ENCODE measurements at regions not wholly inside any gene's neighbourhood (a gene's known extent, or its start where the extent isn't known, plus 50 kb on each side); places are given as distances from the start of the nearest gene placed in this dataset.

GRCh38 chr12:115172521-115172920 is 488.5 kb upstream of the TBX3 start:
- H3K27ac ChIP-seq, result no peak overlapping the region
- DNase-seq (ENCODE audit: low read depth in 1 of 2, low spot score in 1 of 2) (no peak), ATAC-seq (no peak), FAIRE-seq (no peak)
- WGBS (ENCODE audit: missing lambda C conversion rate), result 72% methylated on average over 5 of the region's 5 CpGs
- no peak overlapping the region for H3K4me3 ChIP-seq
- no peak for TF ChIP-seq CTCF (IDR thresholded peaks at IDR 0.05)
- H3K4me2 ChIP-seq, result no peak overlapping the region
- H3K9me3 ChIP-seq, result no peaks in the 10 kb centered on the region; the same call in 2 of the 3 replicates
- POLR2A ChIA-PET, result interaction anchor here (1.1 kb wide), 1 partner anchor 488 kb away, joined by 4 read pairs; the partner anchor contains the start of gene TBX3
- H3K4me1 ChIP-seq, result no peaks in the 10 kb centered on the region
- CTCF ChIA-PET, result interaction anchor here (0.6 to 0.8 kb wide), 2 partner anchors 227 to 580 kb away, joined by 3 read pairs; no protein-coding TSS in a partner anchor

GRCh38 chr12:115169981-115170380 is 486.0 kb upstream of the TBX3 start:
- POLR2A ChIA-PET, result no interaction called here
- no peak for TF ChIP-seq BHLHE40 (IDR thresholded peaks at IDR 0.05; ENCODE audit: low read depth, low read length)
- no peak for TF ChIP-seq ZFP36 (IDR thresholded peaks at IDR 0.05; ENCODE audit: borderline replicate concordance, partially characterized antibody)
- TF ChIP-seq HMGXB4 (CRISPR knock-in tag; IDR thresholded peaks at IDR 0.05; ENCODE audit: borderline replicate concordance), result no peak
- no peak for TF ChIP-seq USF2 (IDR thresholded peaks at IDR 0.05)
- TF ChIP-seq ZSCAN20 (CRISPR knock-in tag; IDR thresholded peaks at IDR 0.05), result no peak
- CTCF ChIA-PET, result interaction anchor here (0.6 to 2.1 kb wide), 3 partner anchors 9 to 184 kb away, joined by 3 to 8 read pairs (median 3); no protein-coding TSS in a partner anchor
- 44% methylated on average over 2 of the region's 2 CpGs for WGBS (ENCODE audit: missing lambda C conversion rate)
- Histone ChIP-seq H3K9me3 (no peaks in the 10 kb centered on the region; the same call in 2 of the 3 replicates), H3K4me2 (no peak overlapping the region), H3K27ac (no peak overlapping the region), H3K4me1 (no peaks in the 10 kb centered on the region), H3K4me3 (no peak overlapping the region)
- FAIRE-seq (no peak), ATAC-seq (no peak), DNase-seq (ENCODE audit: low read depth in 1 of 2, low spot score in 1 of 2) (no peak)

GRCh38 chr12:115166698-115167315 is 482.8 kb upstream of the TBX3 start:
- FAIRE-seq, result no peak
- Histone ChIP-seq H3K4me2 (no peak overlapping the region), H3K9me3 (no peaks in the 10 kb centered on the region; the same call in 2 of the 3 replicates), H3K27ac (no peak overlapping the region), H3K4me3 (no peak overlapping the region), H3K4me1 (no peaks in the 10 kb centered on the region)
- DNase-seq (ENCODE audit: low read depth in 1 of 2, low spot score in 1 of 2), result peak in 1 of 2 experiments; percentile 20
- peak in 1 of 2 experiments; percentile 58; a peak in 2 of 6 replicates for ATAC-seq
- no peak for TF ChIP-seq EHMT2 (IDR thresholded peaks at IDR 0.05; ENCODE audit: low read depth)
- no peak for TF ChIP-seq NR3C1 (IDR thresholded peaks at IDR 0.05)
- no peak for TF ChIP-seq HDAC2 (IDR thresholded peaks at IDR 0.05)
- TF ChIP-seq RAD21 (conservative IDR thresholded peaks at IDR 0.05 in 1 of 2, IDR thresholded peaks at IDR 0.05 in 1 of 2), result peak; percentile 55 to 60; a peak in 4 of 5 replicates
- TF ChIP-seq JUNB (IDR thresholded peaks at IDR 0.05), result no peak
- TF ChIP-seq EHF (CRISPR knock-in tag; IDR thresholded peaks at IDR 0.05), result no peak
- TF ChIP-seq SMC3 (IDR thresholded peaks at IDR 0.05), result peak; percentile 47
- ChIA-PET POLR2A (interaction anchor here (1.5 kb wide), 1 partner anchor 483 kb away, joined by 14 read pairs; the partner anchor contains the start of gene TBX3), CTCF (interaction anchor here (1.0 to 1.5 kb wide), 6 partner anchors 10 to 509 kb away, joined by 3 to 8 read pairs (median 4); partner anchors contain the start of gene TBX3)
- WGBS (ENCODE audit: missing lambda C conversion rate), result 32% methylated on average over 5 of the region's 5 CpGs

GRCh38 chr12:115163710-115164109 is 479.7 kb upstream of the TBX3 start:
- Histone ChIP-seq H3K27ac (no peak overlapping the region), H3K9me3 (no peaks in the 10 kb centered on the region), H3K4me1 (no peaks in the 10 kb centered on the region), H3K4me2 (no peak overlapping the region), H3K4me3 (no peak overlapping the region)
- DNase-seq (ENCODE audit: low read depth in 1 of 2, low spot score in 1 of 2), result no peak
- ChIA-PET CTCF (interaction anchor here (0.6 to 1.4 kb wide), 3 partner anchors 33 to 479 kb away, joined by 3 to 4 read pairs (median 4); partner anchors contain the start of gene TBX3), POLR2A (interaction anchor here (1.6 kb wide), 1 partner anchor 479 kb away, joined by 3 read pairs; no protein-coding TSS in a partner anchor)
- FAIRE-seq, result no peak
- TF ChIP-seq POLR2AphosphoS2 (conservative IDR thresholded peaks at IDR 0.05; ENCODE audit: low read length) (no peak), CHD2 (IDR thresholded peaks at IDR 0.05; ENCODE audit: low read length, partially characterized antibody) (no peak), ZC3H11A (IDR thresholded peaks at IDR 0.05) (no peak), HMGXB4 (CRISPR knock-in tag; IDR thresholded peaks at IDR 0.05; ENCODE audit: borderline replicate concordance) (no peak), MAX (IDR thresholded peaks at IDR 0.05) (no peak), EP300 (IDR thresholded peaks at IDR 0.05) (no peak), USF2 (IDR thresholded peaks at IDR 0.05) (no peak), BHLHE40 (IDR thresholded peaks at IDR 0.05; ENCODE audit: low read depth, low read length) (no peak), EHMT2 (IDR thresholded peaks at IDR 0.05; ENCODE audit: low read depth) (no peak), CBX2 (IDR thresholded peaks at IDR 0.05; ENCODE audit: borderline replicate concordance, low read depth) (no peak)
- WGBS (ENCODE audit: missing lambda C conversion rate), result 64% methylated on average over 8 of the region's 8 CpGs
- ATAC-seq, result no peak

All from A549 (cell line).